ENCODE measurements at regions not wholly inside any gene's neighbourhood (a gene's known extent, or its start where the extent isn't known, plus 50 kb on each side); places are given as distances from the start of the nearest gene placed in this dataset.

DNA sequence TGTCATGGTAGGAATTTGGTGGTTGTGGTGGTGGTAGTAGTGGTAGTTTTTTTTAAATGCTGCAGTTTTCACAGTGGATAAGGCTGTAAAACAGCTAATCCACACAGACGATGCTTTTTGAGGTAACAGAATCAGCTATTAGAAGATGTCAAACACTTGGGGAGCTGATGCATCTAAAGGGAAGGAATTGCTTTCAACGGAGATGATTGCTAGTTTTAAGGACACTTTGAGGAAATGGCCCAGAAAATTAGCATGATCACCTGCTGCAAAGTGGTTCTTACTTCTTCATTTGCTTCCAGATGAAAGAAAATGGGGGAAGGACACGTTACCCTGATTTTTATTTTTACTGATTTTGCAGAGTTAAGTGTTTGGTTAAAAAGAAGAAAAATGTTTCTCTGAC is 178.2 kb upstream of the ATP10B start:
- TF ChIP-seq, protein P1, sequence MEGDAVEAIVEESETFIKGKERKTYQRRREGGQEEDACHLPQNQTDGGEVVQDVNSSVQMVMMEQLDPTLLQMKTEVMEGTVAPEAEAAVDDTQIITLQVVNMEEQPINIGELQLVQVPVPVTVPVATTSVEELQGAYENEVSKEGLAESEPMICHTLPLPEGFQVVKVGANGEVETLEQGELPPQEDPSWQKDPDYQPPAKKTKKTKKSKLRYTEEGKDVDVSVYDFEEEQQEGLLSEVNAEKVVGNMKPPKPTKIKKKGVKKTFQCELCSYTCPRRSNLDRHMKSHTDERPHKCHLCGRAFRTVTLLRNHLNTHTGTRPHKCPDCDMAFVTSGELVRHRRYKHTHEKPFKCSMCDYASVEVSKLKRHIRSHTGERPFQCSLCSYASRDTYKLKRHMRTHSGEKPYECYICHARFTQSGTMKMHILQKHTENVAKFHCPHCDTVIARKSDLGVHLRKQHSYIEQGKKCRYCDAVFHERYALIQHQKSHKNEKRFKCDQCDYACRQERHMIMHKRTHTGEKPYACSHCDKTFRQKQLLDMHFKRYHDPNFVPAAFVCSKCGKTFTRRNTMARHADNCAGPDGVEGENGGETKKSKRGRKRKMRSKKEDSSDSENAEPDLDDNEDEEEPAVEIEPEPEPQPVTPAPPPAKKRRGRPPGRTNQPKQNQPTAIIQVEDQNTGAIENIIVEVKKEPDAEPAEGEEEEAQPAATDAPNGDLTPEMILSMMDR (IDR thresholded peaks at IDR 0.05 in 4 of 5, conservative IDR thresholded peaks at IDR 0.05 in 1 of 5) = no peak
- no peak for TF ChIP-seq POLR2A (IDR thresholded peaks at IDR 0.05)
- no peak for ATAC-seq
- in situ Hi-C loops (cut with MboI; ENCODE audit: low sequenced_read_pairs in 4 of 4) = no loop called here

DNA sequence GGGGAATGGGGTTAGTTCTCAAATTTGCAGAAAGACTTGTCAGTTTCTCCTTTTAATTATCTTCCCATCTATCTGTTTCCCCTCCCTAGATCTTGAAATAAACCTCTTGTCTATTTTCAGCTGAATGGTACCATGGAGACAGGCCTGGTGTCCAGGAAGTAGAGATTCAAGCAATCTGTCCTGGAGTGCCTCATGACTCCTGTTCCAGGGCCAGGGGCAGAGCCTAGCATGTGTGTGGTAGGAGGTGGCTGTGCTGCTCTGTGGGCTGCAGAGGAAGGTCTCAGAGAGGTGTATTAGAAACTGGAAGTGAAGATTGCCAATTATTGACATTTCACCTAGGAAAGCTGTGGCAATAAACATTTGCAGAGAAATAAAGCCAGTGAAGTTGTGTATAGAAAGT is 175.8 kb upstream of the ATP10B start:
- H3K4me1 ChIP-seq = no peaks in the 10 kb centered on the region
- intact Hi-C loops (cut with DNase I; ENCODE audit: low total_unique reads) (no loop called here), in situ Hi-C loops (cut with MboI; ENCODE audit: low sequenced_read_pairs in 4 of 4) (no loop called here)
- H3K4me3 ChIP-seq = no peak overlapping the region
- H3K27ac ChIP-seq = no peak overlapping the region
- DNase-seq (no peak), ATAC-seq (no peak)
- TF ChIP-seq, protein P1 (IDR thresholded peaks at IDR 0.05 in 4 of 5, conservative IDR thresholded peaks at IDR 0.05 in 1 of 5) = no peak
- no peak for TF ChIP-seq POLR2A (IDR thresholded peaks at IDR 0.05)
- H3K27me3 ChIP-seq = no peaks in the 10 kb centered on the region
- no peaks in the 10 kb centered on the region for H3K36me3 ChIP-seq
- H3K9me3 ChIP-seq = no peaks in the 10 kb centered on the region

More for the DNA sequence above, 178.2 kb upstream of the ATP10B start:
- intact Hi-C loops (cut with DNase I; ENCODE audit: low total_unique reads) = no loop called here
- H3K4me3 ChIP-seq = no peak overlapping the region
- H3K27ac ChIP-seq = no peak overlapping the region
- DNase-seq = no peak
- no peaks in the 10 kb centered on the region for H3K36me3 ChIP-seq
- H3K27me3 ChIP-seq = no peaks in the 10 kb centered on the region
- no peaks in the 10 kb centered on the region for H3K9me3 ChIP-seq
- no peaks in the 10 kb centered on the region for H3K4me1 ChIP-seq

DNA sequence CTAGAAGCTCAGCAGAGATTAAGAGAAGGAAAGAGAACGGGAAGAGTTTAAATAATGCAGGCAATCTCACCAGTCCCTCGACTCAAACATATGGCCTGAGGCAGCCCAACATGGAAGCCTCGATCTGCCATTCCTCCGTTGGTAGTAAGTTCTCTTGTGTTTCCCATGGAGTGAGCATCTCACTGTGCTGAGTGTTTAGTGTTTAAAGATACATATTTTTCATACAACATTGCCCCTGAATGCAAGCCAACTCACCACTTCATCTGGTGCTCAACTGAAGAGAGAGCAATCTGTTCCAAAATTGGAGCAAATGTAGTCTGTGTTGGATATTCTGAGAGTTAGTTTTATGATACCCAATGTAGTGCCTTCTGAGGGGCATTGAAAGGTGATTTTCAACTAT is 171.5 kb upstream of the ATP10B start:
- H3K4me1 ChIP-seq = no peaks in the 10 kb centered on the region
- no peaks in the 10 kb centered on the region for H3K9me3 ChIP-seq
- no peak overlapping the region for H3K27ac ChIP-seq
- DNase-seq (no peak), ATAC-seq (no peak)
- in situ Hi-C loops (cut with MboI; ENCODE audit: low sequenced_read_pairs in 4 of 4) = no loop called here
- TF ChIP-seq POLR2A (IDR thresholded peaks at IDR 0.05) = no peak
- TF ChIP-seq, protein P1 (IDR thresholded peaks at IDR 0.05 in 4 of 5, conservative IDR thresholded peaks at IDR 0.05 in 1 of 5) = no peak
- intact Hi-C loops (cut with DNase I; ENCODE audit: low total_unique reads) = no loop called here
- no peaks in the 10 kb centered on the region for H3K36me3 ChIP-seq
- no peak overlapping the region for H3K4me3 ChIP-seq
- H3K27me3 ChIP-seq = no peaks in the 10 kb centered on the region

DNA sequence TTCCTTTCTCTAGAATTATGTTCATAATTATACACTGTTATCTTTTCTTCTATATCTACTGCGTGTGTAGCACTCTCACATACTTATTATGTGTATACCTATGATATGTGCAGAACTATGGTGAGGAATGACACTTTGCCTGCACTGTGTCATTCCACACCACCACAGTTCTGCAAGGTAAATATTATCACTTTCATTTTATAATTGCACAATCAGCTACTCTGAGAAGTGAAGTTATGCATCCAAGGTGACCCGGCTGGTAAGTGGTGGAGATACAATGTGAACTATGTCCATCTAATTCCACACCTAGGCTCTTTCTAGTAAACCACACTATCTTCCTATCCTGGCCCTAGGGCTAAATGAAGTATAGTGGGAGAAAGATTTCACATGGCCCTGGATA is 170.1 kb upstream of the ATP10B start:
- DNase-seq = no peak
- ATAC-seq = no peak
- Histone ChIP-seq H3K9me3 (peaks cover 0 to under 1% (median 0%) of the 10 kb centered on the region in 3 donors), H3K27ac (no peak overlapping the region), H3K4me3 (no peak overlapping the region), H3K36me3 (no peaks in the 10 kb centered on the region), H3K4me1 (no peaks in the 10 kb centered on the region), H3K27me3 (no peaks in the 10 kb centered on the region)
- in situ Hi-C loops (cut with MboI; ENCODE audit: low sequenced_read_pairs in 4 of 4) (no loop called here), intact Hi-C loops (cut with DNase I; ENCODE audit: low total_unique reads) (no loop called here)
- no peak for TF ChIP-seq POLR2A (IDR thresholded peaks at IDR 0.05)
- TF ChIP-seq, protein P1 (IDR thresholded peaks at IDR 0.05 in 4 of 5, conservative IDR thresholded peaks at IDR 0.05 in 1 of 5) = no peak

DNA sequence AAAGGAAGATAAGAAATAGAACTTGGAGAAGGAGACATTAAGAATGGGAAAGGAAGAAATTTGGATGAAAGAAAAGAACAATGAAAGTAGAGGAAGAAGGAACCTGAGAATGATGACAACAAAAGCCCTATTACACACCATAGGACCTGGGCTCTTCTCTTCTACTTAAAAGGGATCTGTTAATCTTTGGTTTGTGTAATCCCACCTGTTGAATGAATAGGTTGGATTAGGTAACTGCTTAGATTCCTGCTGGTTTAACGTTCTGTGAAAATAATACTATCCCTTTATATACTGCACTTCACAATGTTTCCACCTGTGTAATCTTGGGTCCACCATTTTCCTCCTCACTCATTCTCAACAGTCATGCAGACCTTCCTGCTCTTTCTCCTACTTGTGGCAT is 157.8 kb upstream of the ATP10B start:
- DNase-seq = no peak
- no peak for ATAC-seq
- TF ChIP-seq POLR2A (IDR thresholded peaks at IDR 0.05) = no peak
- TF ChIP-seq, protein P1 (IDR thresholded peaks at IDR 0.05 in 4 of 5, conservative IDR thresholded peaks at IDR 0.05 in 1 of 5) = no peak
- Histone ChIP-seq H3K4me1 (no peaks in the 10 kb centered on the region), H3K27ac (no peak overlapping the region), H3K27me3 (no peaks in the 10 kb centered on the region), H3K4me3 (no peak overlapping the region), H3K36me3 (no peaks in the 10 kb centered on the region), H3K9me3 (no peaks in the 10 kb centered on the region)
- in situ Hi-C loops (cut with MboI; ENCODE audit: low sequenced_read_pairs in 4 of 4) = no loop called here
- intact Hi-C loops (cut with DNase I; ENCODE audit: low total_unique reads) = no loop called here
